Astrocyte (in vitro differentiated cells and primary cell): ENCODE measurements at regions not wholly inside any gene's neighbourhood (a gene's known extent, or its start where the extent isn't known, plus 50 kb on each side); places are given as distances from the start of the nearest gene placed in this dataset.

ENCODE experiments used
- DNase-seq: peaks from one replicate; pipeline ENCODE4 v3.0.0-alpha.2; 2010; ENCODE audit warnings: low read depth
- FAIRE-seq: peaks from 2 replicates; lab custom pipeline; 2011; peaks lifted over from hg19 to GRCh38; lab: Jason Lieb, UNC
- H2AFZ ChIP-seq: 2 replicates; pipeline ENCODE4 v1.6.0; 2012; ENCODE audit warnings: low read depth, low read length, inconsistent platforms
- H3K27ac ChIP-seq: 2 replicates; pipeline ENCODE4 v1.5.1; 2011; ENCODE audit warnings: low read depth, low read length, inconsistent platforms
- H3K27me3 ChIP-seq: 2 replicates; pipeline ENCODE4 v1.6.0; 2011; ENCODE audit warnings: low read length, inconsistent platforms; ENCODE audit not compliant: insufficient read depth
- H3K36me3 ChIP-seq: 2 replicates; pipeline ENCODE4 v1.5.1; 2011; ENCODE audit warnings: low read length, inconsistent platforms; ENCODE audit not compliant: insufficient read depth
- H3K4me1 ChIP-seq: 2 replicates; pipeline ENCODE4 v1.5.1; 2011; ENCODE audit warnings: low read length, inconsistent platforms; ENCODE audit not compliant: insufficient read depth
- H3K4me2 ChIP-seq: 2 replicates; pipeline ENCODE4 v1.6.0; 2012; ENCODE audit warnings: low read length, inconsistent platforms
- H3K4me3 ChIP-seq: 2 replicates; pipeline ENCODE4 v1.5.1; 2011; ENCODE audit warnings: low read depth, mild to moderate bottlenecking, low read length, inconsistent platforms; ENCODE audit not compliant: insufficient read depth
- H3K79me2 ChIP-seq: 2 replicates; pipeline ENCODE4 v1.6.0; 2012; ENCODE audit warnings: mild to moderate bottlenecking, low read length, inconsistent platforms; ENCODE audit not compliant: insufficient read depth
- H3K9ac ChIP-seq: 2 replicates; pipeline ENCODE4 v1.6.0; 2012; ENCODE audit warnings: mild to moderate bottlenecking, low read length, inconsistent platforms
- H3K9me3 ChIP-seq: 2 replicates; pipeline ENCODE4 v1.5.1; 2012; ENCODE audit warnings: low read depth, mild to moderate bottlenecking, low read length, inconsistent platforms; ENCODE audit not compliant: insufficient read depth
- H4K20me1 ChIP-seq: 2 replicates; pipeline ENCODE4 v1.6.0; 2012; ENCODE audit warnings: low read length, inconsistent platforms; ENCODE audit not compliant: insufficient read depth
- H3K27ac Mint-ChIP-seq: one replicate; pipeline ENCODE4 v1.8.0; 2021; ENCODE audit warnings: mild to moderate bottlenecking, mixed read lengths; ENCODE audit not compliant: unreplicated experiment
- H3K27me3 Mint-ChIP-seq: one replicate; pipeline ENCODE4 v1.8.0; 2021; ENCODE audit warnings: low read depth, mixed read lengths; ENCODE audit not compliant: unreplicated experiment
- H3K36me3 Mint-ChIP-seq: one replicate; pipeline ENCODE4 v1.8.0; 2021; ENCODE audit warnings: low read depth, mixed read lengths; ENCODE audit not compliant: unreplicated experiment
- H3K4me1 Mint-ChIP-seq: one replicate; pipeline ENCODE4 v1.8.0; 2021; ENCODE audit warnings: low read depth, mixed read lengths; ENCODE audit not compliant: unreplicated experiment
- H3K4me3 Mint-ChIP-seq: one replicate; pipeline ENCODE4 v1.8.0; 2021; ENCODE audit warnings: mild to moderate bottlenecking, moderate library complexity, mixed read lengths; ENCODE audit not compliant: unreplicated experiment
- H3K9me3 Mint-ChIP-seq: one replicate; pipeline ENCODE4 v1.8.0; 2021; ENCODE audit warnings: mild to moderate bottlenecking, mixed read lengths; ENCODE audit not compliant: unreplicated experiment
- EZH2 ChIP-seq: IDR thresholded peaks from 2 replicates; pipeline ENCODE4 v1.6.1; 2012; ENCODE audit warnings: mild to moderate bottlenecking, low read length, inconsistent platforms; ENCODE audit not compliant: insufficient read depth
- TF ChIP-seq, protein P1 (sequence below): IDR thresholded peaks from 2 replicates; pipeline ENCODE4 v1.5.1; 2011; ENCODE audit warnings: low read depth, mild to moderate bottlenecking, inconsistent platforms, low read length, moderate library complexity; ENCODE audit not compliant: insufficient read depth

DNA sequence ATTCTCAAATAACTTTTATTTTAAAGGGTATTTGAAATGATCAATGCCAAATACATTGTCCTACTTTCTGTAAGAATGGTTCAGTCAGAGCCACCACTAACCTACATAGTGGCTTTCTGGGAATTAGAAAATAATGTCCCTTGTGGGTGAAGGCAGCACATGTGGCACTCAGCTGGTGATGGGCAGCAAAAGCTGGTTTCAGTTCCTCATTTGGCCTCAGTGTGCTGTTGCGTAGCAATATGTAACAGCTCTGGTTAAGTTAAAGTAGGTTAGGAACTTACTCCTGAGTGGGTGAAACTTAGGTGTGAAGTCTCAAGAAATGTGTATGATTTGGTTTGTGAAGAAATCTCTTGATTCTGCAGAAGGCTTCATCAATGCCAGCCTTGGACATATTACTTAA lies 99.6 kb upstream of the SPEF2 start:
- H3K27ac ChIP-seq, result no peak overlapping the region
- no peak overlapping the region for H3K4me3 Mint-ChIP-seq

DNA sequence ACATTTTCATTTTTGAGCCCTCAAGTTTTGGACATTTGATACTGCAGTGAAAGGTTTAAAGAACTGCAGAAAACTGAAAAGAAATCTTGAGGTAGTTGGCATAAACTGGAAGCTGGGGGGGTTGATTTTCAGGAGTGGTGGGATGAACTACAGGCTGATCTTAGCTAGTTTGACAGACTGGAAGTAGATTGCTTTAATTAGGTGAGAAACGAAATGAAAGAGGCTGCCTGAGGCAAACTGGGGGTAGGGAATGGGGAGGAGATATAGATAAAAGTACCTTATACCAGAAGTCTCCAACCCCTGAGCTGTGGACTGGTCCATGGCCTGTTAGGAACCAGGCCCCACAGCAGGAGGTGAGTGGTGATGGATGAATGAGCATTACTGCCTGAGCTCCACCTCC lies 101.4 kb upstream of the SPEF2 start:
- Histone ChIP-seq H3K9me3 (no peaks in the 10 kb centered on the region), H3K27ac (no peak overlapping the region), H3K36me3 (no peaks in the 10 kb centered on the region), H3K9ac (no peak overlapping the region), H3K4me2 (no peak overlapping the region), H3K4me1 (no peaks in the 10 kb centered on the region), H3K79me2 (no peaks in the 10 kb centered on the region), H2AFZ (no peak overlapping the region), H3K4me3 (no peak overlapping the region), H4K20me1 (no peaks in the 10 kb centered on the region), H3K27me3 (no peaks in the 10 kb centered on the region)
- no peaks in the 10 kb centered on the region for H3K27me3 Mint-ChIP-seq
- no peaks in the 10 kb centered on the region for H3K4me1 Mint-ChIP-seq
- H3K4me3 Mint-ChIP-seq, result no peak overlapping the region
- DNase-seq (no peak), FAIRE-seq (no peak)
- H3K27ac Mint-ChIP-seq, result no peak overlapping the region
- no peaks in the 10 kb centered on the region for H3K9me3 Mint-ChIP-seq
- TF ChIP-seq EZH2, result no peak
- TF ChIP-seq, protein P1, sequence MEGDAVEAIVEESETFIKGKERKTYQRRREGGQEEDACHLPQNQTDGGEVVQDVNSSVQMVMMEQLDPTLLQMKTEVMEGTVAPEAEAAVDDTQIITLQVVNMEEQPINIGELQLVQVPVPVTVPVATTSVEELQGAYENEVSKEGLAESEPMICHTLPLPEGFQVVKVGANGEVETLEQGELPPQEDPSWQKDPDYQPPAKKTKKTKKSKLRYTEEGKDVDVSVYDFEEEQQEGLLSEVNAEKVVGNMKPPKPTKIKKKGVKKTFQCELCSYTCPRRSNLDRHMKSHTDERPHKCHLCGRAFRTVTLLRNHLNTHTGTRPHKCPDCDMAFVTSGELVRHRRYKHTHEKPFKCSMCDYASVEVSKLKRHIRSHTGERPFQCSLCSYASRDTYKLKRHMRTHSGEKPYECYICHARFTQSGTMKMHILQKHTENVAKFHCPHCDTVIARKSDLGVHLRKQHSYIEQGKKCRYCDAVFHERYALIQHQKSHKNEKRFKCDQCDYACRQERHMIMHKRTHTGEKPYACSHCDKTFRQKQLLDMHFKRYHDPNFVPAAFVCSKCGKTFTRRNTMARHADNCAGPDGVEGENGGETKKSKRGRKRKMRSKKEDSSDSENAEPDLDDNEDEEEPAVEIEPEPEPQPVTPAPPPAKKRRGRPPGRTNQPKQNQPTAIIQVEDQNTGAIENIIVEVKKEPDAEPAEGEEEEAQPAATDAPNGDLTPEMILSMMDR, result no peak
- H3K36me3 Mint-ChIP-seq, result no peaks in the 10 kb centered on the region

More for the DNA sequence above, 99.6 kb upstream of the SPEF2 start:
- H3K27me3 Mint-ChIP-seq, result no peaks in the 10 kb centered on the region
- FAIRE-seq (no peak), DNase-seq (no peak)
- no peaks in the 10 kb centered on the region for H3K4me1 Mint-ChIP-seq
- Histone ChIP-seq H3K9ac (no peak overlapping the region), H4K20me1 (no peaks in the 10 kb centered on the region), H3K9me3 (no peaks in the 10 kb centered on the region), H3K4me2 (no peak overlapping the region), H3K36me3 (no peaks in the 10 kb centered on the region), H3K79me2 (no peaks in the 10 kb centered on the region), H2AFZ (no peak overlapping the region), H3K27me3 (no peaks in the 10 kb centered on the region), H3K4me3 (no peak overlapping the region), H3K4me1 (no peaks in the 10 kb centered on the region)
- no peaks in the 10 kb centered on the region for H3K9me3 Mint-ChIP-seq
- H3K36me3 Mint-ChIP-seq, result no peaks in the 10 kb centered on the region
- TF ChIP-seq, protein P1, result no peak
- TF ChIP-seq EZH2, result no peak
- H3K27ac Mint-ChIP-seq, result no peak overlapping the region

DNA sequence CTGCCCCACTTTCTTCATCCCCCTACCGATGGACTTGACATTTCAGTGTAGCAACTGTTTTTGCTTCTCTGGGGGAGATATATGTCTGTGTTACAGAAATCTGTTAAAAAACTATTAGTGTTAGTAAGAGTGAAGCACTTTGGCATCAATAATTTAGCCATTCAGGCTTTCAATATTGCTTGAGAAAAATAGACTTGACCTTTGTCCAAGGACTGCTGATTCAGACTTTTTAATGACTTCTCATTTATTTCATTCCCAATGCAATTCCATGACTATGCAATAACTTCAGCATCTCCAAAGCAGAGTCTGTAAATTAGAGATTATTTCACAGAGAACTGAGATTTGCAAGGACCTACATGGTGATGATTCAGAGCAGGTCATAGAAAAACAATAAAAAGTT lies 104.1 kb upstream of the SPEF2 start:
- H3K9me3 ChIP-seq, result no peaks in the 10 kb centered on the region
- Mint-ChIP-seq H3K4me3 (no peak overlapping the region), H3K27me3 (no peaks in the 10 kb centered on the region), H3K9me3 (peaks cover 6% of the 10 kb centered on the region), H3K4me1 (no peaks in the 10 kb centered on the region), H3K36me3 (no peaks in the 10 kb centered on the region), H3K27ac (no peak overlapping the region)
- H3K27me3 ChIP-seq, result no peaks in the 10 kb centered on the region
- H3K36me3 ChIP-seq, result no peaks in the 10 kb centered on the region
- H3K9ac ChIP-seq, result no peak overlapping the region
- DNase-seq (no peak), FAIRE-seq (no peak)
- no peak overlapping the region for H3K4me2 ChIP-seq
- no peak overlapping the region for H3K27ac ChIP-seq
- H3K4me3 ChIP-seq, result no peak overlapping the region
- H3K4me1 ChIP-seq, result no peaks in the 10 kb centered on the region
- no peaks in the 10 kb centered on the region for H3K79me2 ChIP-seq
- H4K20me1 ChIP-seq, result no peaks in the 10 kb centered on the region
- TF ChIP-seq, protein P1, result no peak
- TF ChIP-seq EZH2, result no peak
- H2AFZ ChIP-seq, result no peak overlapping the region
